NCI-H1694 (cell line): ENCODE measurements at regions not wholly inside any gene's neighbourhood (a gene's known extent, or its start where the extent isn't known, plus 50 kb on each side); places are given as distances from the start of the nearest gene placed in this dataset.

Source experiments
- DNase-seq: peaks from one replicate; lab custom pipeline; 2025; lab: John Stamatoyannopoulos, UW

GRCh38 chr12:90260136-90260535 lies 551.5 kb upstream of the ATP2B1 start:
- DNase-seq, result no peak

- no peak for DNase-seq
Observed at GRCh38 chr12:90257927-90258624, 549.4 kb upstream of the ATP2B1 start.

GRCh38 chr12:90254796-90255195 lies 546.2 kb upstream of the ATP2B1 start:
- no peak for DNase-seq

- peak; percentile 95 for DNase-seq
Observed at GRCh38 chr12:90253674-90254181, 545.1 kb upstream of the ATP2B1 start.

GRCh38 chr12:90253136-90253535 lies 544.5 kb upstream of the ATP2B1 start:
- DNase-seq, result no peak

- no peak for DNase-seq
Observed at GRCh38 chr12:90250766-90251165, 542.1 kb upstream of the ATP2B1 start.

GRCh38 chr12:90250042-90250441 lies 541.4 kb upstream of the ATP2B1 start:
- no peak for DNase-seq

- no peak for DNase-seq
Observed at GRCh38 chr12:90246688-90247087, 538.0 kb upstream of the ATP2B1 start.

GRCh38 chr12:90245391-90245790 lies 536.8 kb upstream of the ATP2B1 start:
- no peak for DNase-seq

- no peak for DNase-seq
Observed at GRCh38 chr12:90244232-90244631, 535.6 kb upstream of the ATP2B1 start.

- no peak for DNase-seq
Observed at GRCh38 chr12:90243211-90243610, 534.6 kb upstream of the ATP2B1 start.

- no peak for DNase-seq
Observed at GRCh38 chr12:90239732-90240260, 531.2 kb upstream of the ATP2B1 start.

- DNase-seq, result no peak
Observed at GRCh38 chr12:90238663-90239271, 530.1 kb upstream of the ATP2B1 start.

- no peak for DNase-seq
Observed at GRCh38 chr12:90237841-90238240, 529.2 kb upstream of the ATP2B1 start.

GRCh38 chr12:90235642-90236041 lies 527.0 kb upstream of the ATP2B1 start:
- no peak for DNase-seq

- DNase-seq, result no peak
Observed at GRCh38 chr12:90234472-90234871, 525.8 kb upstream of the ATP2B1 start.

GRCh38 chr12:90233168-90234100 lies 524.8 kb upstream of the ATP2B1 start:
- no peak for DNase-seq

GRCh38 chr12:90229407-90230170 lies 521.0 kb upstream of the ATP2B1 start:
- no peak for DNase-seq

GRCh38 chr12:90226211-90226610 lies 517.6 kb upstream of the ATP2B1 start:
- DNase-seq, result no peak

GRCh38 chr12:90216815-90217214 lies 508.2 kb upstream of the ATP2B1 start:
- no peak for DNase-seq

GRCh38 chr12:90216020-90216552 lies 507.4 kb upstream of the ATP2B1 start:
- no peak for DNase-seq
